T-helper 1 cell treated with Interleukin-12 subunit alpha and Interleukin-12 subunit beta and Interleukin-4 antibody, amounts not matched to agents 30 ng/mL and 1 ng/mL, for 36 hours (primary cell): ENCODE measurements at regions not wholly inside any gene's neighbourhood (a gene's known extent, or its start where the extent isn't known, plus 50 kb on each side); places are given as distances from the start of the nearest gene placed in this dataset.

Source experiments
- intact Hi-C: fragments of 100-400 bp; cut with micrococcal nuclease; formaldehyde crosslinking; loops from one replicate; pipeline ENCODE4 v1.15.1; 2024

- intact Hi-C loops = no loop called here
Measured at GRCh38 chr2:41903474-41904135, 144.2 kb upstream of the PKDCC start.

GRCh38 chr2:41904459-41904858 is 143.4 kb upstream of the PKDCC start:
- intact Hi-C loops = no loop called here

DNA sequence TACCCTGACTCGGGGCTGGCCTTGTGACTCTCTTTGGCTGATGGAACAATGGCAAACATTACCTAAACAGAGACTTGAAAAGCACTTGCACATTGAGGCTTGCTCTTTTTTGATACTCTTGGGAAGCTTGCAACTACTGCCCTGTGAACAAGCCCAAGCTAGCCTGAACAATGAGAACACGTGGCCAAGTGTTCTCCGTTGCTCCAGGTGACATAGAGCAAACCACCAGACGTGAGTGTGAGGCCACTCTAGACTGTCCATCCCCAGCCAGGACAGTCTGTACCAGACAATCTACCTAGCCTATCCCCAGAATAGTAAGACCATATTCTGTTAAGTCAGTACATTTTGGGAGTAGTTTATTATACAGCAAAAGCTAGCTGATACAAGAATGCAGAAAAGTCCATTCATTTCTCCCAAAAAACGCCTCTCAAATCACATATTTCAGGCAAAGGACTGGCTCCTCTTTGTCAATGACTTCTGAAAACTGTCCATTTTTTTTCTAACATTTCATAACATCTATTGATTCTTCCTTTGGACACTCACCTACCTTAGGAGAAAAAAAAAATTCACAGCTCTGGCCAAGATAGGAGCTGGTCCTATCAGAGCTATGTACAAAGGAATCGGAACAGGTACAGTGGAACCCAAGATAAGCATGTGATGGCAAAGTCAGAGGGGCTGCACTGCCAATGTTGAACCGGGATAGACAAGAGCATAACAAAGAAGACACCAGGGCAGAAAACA is 142.1 kb upstream of the PKDCC start:
- intact Hi-C loops = no loop called here

GRCh38 chr2:41906338-41906725 is 141.5 kb upstream of the PKDCC start:
- intact Hi-C loops = no loop called here

GRCh38 chr2:41907141-41907540 is 140.7 kb upstream of the PKDCC start:
- intact Hi-C loops = no loop called here

DNA sequence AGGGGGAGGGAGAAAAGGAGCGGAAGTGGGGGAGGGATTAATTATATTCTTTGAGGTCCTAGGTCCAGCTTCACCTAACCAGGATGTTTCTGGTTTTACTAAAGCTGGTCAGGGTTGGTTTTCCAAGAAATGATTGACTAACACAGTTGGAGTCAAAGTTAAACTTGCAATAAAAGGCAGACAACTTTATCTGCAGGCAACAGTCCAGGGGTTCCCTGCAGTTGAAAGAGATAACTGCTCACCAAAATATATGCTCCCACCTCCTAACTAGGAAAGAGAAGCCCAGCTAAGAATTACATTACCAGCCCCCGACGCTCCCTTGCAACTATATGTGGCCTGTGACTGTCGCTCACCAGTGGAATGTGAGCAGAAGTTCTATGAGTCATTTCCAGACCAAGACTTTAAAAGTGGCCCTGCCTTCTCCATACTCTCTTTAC is 140.0 kb upstream of the PKDCC start:
- intact Hi-C loops = no loop called here

GRCh38 chr2:41908349-41908748 is 139.5 kb upstream of the PKDCC start:
- intact Hi-C loops = no loop called here

DNA sequence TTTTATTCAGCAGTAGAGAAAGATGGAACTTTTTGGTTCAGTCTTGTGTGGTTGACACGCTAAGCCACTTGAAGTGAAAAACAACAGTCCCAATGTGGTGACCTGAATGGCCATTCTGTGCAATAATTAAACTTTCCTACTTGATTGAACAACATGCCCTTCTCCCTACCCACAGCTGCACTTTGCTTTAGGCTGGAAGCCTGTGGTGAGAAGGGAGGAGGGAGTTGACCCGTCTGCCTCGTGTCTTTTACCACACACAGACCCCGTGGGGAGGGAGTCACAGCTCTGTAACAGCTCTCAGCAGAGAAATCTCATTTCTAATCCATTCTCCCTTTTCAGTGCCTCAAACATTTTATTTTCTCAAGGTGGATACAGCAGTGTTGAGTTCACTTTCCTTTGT is 138.2 kb upstream of the PKDCC start:
- intact Hi-C loops = no loop called here

GRCh38 chr2:41910126-41910525 is 137.7 kb upstream of the PKDCC start:
- intact Hi-C loops = no loop called here

- intact Hi-C loops = no loop called here
Measured at GRCh38 chr2:41911033-41911432, 136.8 kb upstream of the PKDCC start.

GRCh38 chr2:41912337-41912736 is 135.5 kb upstream of the PKDCC start:
- intact Hi-C loops = no loop called here

- intact Hi-C loops = no loop called here
Measured at GRCh38 chr2:41912776-41913175, 135.0 kb upstream of the PKDCC start.

DNA sequence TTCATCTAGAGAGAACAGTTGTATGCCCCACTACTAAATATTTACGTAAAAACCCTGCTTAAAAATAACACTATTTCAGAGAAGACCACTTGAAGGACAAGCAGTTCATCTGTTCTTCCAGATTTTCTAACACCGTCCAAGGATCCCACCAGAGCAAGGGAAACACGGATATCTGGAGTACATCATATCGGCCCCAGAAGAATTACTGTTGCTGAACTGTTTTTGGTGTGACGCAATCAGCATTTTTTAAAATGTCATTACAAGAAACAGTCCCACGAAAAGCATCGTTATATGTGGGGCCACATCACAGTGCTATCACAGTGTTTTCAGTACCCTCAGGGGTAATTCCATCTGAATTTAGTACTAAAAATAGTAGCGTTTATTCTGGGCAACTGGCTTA is 134.5 kb upstream of the PKDCC start:
- intact Hi-C loops = no loop called here

- intact Hi-C loops = no loop called here
Measured at GRCh38 chr2:41913921-41914609, 133.8 kb upstream of the PKDCC start.

DNA sequence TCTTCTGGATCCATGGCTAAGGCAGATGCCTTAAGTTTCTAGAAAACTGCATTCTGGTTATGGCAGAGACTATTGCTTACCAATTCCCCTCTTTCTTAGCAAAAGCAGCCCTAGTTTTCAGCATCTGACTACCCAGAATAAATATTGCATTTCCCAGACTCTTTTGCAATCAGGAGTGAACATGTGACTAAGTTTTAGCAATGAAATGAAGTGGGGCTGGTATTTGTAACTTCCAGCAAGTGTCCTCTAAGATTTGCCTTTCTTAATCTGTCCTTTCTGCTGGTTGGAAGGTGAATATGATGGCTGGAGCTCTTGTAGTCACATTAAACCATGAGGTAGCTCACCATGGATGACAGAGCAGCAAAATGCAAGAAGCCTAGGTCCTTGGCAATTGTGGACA is 132.9 kb upstream of the PKDCC start:
- intact Hi-C loops = no loop called here

DNA sequence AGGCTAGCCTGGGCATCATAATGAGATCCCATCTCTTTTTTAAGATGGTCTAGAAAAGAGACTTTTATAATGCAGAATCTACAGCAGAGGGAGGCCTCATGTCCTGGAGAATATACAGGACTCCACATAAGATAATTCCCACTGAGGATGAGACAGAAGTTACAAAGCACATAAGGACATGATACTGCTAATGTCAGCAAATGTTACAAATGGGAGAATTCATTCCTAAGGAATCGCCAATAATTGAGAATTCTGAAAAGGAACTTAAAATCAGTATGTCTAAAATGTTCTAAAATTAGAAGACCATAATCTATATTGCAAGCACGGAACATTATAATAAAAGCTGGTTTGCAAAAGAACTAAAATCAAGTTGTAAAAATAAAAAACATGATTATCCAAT is 131.6 kb upstream of the PKDCC start:
- intact Hi-C loops = no loop called here

DNA sequence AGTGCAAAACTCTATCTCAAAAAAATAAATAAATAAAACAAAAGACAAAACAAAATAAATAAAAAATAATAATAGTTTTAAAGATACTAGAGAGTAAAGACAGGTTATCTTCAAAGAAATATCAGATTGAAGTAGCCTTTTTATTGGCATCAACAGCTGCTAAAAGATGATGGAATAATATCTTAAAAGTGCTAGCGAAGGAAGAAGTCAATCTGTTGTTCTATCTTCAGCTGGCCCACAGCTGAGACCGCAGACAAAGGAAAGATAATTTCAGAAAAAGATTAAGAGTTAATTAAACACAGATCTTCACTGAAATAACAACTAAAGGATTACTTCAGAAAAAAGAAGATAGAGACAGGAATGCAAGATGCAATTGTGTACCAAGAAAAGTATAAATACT is 130.2 kb upstream of the PKDCC start:
- intact Hi-C loops = no loop called here

DNA sequence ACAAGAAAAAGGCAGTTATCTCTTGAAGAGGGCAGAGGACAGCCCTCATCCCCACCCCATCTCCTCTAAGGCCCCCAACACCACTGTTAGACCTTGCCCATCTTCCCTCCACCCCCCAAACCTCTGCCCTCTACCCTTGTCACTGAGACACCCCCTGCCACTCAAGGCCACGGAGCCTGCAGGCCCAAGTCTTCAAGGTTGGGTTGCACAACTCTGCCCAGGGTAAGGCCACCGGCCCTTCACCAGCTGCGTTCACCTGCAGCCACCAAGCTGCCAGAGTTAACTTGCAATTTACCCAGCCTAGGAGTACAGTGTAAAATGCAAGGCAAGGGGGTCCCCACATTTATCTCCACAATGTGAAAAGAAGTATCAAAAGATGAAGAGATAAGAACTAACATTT is 128.7 kb upstream of the PKDCC start:
- intact Hi-C loops = no loop called here

DNA sequence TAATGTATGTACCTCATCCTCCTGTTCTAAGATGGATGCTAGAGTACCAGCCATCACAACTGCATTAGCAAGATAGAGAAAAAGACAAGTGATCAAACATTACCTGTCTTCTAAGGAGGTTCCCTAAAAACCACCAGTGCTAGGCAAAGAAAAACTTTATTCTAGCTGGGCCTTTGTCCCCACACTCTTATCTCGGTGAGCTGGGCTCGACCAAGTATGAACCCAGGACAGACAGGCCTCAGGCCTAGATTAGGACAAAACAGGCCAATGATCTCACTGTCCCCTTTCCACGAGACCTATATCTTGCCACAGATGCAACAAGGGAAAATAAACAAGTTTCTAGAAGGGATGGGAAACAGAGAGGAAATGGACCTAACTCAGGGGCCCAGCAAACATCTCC is 127.6 kb upstream of the PKDCC start:
- intact Hi-C loops = no loop called here

- intact Hi-C loops = no loop called here
Measured at GRCh38 chr2:41920812-41921211, 127.0 kb upstream of the PKDCC start.

DNA sequence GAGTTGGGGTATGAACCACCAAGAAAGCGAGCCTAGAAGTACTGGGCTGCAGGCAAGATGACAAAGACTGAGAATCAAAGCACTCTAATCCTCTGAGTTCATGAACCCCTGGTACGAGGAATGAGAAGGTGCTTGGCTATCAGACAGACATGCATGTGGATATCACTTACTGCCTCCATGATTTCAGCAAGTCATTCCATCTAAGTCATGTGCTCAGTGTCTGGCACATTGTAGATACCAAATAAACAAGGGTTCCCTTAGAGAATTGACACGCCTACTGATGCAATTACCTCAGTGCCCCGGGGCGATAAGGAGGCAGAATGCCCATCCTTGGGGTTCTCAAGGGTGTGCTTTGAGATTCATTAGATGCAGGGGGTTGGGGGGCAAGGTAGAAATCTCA is 125.6 kb upstream of the PKDCC start:
- intact Hi-C loops = no loop called here

DNA sequence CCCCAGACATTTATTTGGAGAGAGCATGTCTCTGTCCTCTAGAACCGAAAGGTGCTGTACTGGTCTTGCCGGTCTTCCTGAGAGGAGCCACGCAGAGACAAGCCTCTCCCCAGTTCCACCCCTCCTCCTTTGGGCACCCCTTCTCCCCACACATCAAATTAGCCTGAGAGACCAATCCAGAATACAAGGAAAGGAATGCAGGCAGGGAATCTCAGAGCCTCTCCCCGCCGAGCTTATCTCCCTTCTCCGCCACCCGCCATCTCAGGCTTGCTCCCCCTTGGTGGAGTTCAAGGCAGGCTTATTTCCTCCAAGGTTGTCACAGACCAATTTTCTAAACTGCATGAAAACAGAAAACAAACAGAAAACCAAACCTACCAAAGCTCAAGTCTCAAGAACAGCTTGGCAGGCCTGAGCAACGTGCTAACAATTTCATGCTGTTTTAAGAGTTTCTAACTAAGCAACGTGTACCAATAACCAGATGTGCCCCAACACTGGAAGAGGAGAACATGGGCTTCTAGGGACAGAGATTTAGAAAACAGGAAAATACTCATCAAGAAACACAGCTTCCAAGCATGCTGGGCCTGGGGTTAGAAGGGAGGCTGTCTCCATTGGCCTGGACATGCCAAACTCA is 124.5 kb upstream of the PKDCC start:
- intact Hi-C loops = no loop called here
